Uterus (tissue), 3 donors: ENCODE measurements at regions not wholly inside any gene's neighbourhood (a gene's known extent, or its start where the extent isn't known, plus 50 kb on each side); places are given as distances from the start of the nearest gene placed in this dataset.

Source experiments
- DNase-seq, 2 donors: peaks; one replicate each; pipeline ENCODE4 v3.0.0-alpha.2; 2019 to 2020
- H3K27ac ChIP-seq, 2 donors: fragments of 200-600 bp; sonication (generic); 1 replicate in 1 of 2; 2 replicates in 1 of 2; pipeline ENCODE4 v1.5.1; 2016 to 2018
- H3K27me3 ChIP-seq, 2 donors: fragments of 200-600 bp; sonication (generic); one replicate each; pipeline ENCODE4 v1.5.1; 2018 to 2019; ENCODE audit warnings: control low read depth in 1 of 2
- H3K36me3 ChIP-seq, 2 donors: fragments of 200-600 bp; sonication (generic); one replicate each; pipeline ENCODE4 v1.5.1; 2019; ENCODE audit warnings: control low read depth in 1 of 2
- H3K4me1 ChIP-seq, 2 donors: fragments of 200-600 bp; sonication (generic); one replicate each; pipeline ENCODE4 v1.5.1; 2018 to 2019; ENCODE audit warnings: control low read depth in 1 of 2
- H3K4me3 ChIP-seq, 2 donors: fragments of 200-600 bp; sonication (generic); 1 replicate in 1 of 2; 2 replicates in 1 of 2; pipeline ENCODE4 v1.5.1; 2018 to 2019; ENCODE audit warnings: mild to moderate bottlenecking in 1 of 2
- H3K9me3 ChIP-seq, 2 donors: fragments of 200-600 bp; sonication (generic); one replicate each; pipeline ENCODE4 v1.5.1; 2019; ENCODE audit warnings: control low read depth in 1 of 2
- CTCF ChIP-seq, 4 experiments: fragments of 200-600 bp in 2 of 4; fragments of 450-650 bp in 2 of 4; sonication (generic) in 2 of 4; IDR thresholded peaks; one replicate each; pipeline ENCODE4 v1.5.1; 2016 to 2019; ENCODE audit warnings: antibody characterized with exemption in 4 of 4, mild to moderate bottlenecking in 2 of 4, moderate library complexity in 1 of 4
- POLR2A ChIP-seq, 2 donors: fragments of 450-650 bp; IDR thresholded peaks; one replicate each; pipeline ENCODE4 v1.6.1; 2016; ENCODE audit warnings: antibody characterized with exemption in 2 of 2, mild to moderate bottlenecking in 1 of 2, moderate library complexity in 1 of 2
- intact Hi-C: fragments of 100-400 bp; cut with DNase I; formaldehyde crosslinking; loops from one replicate; pipeline ENCODE4 v1.15.1; 2023; ENCODE audit warnings: low total_unique reads
- donor health status: DM: yes; HTN: yes; CAD: no.

DNA sequence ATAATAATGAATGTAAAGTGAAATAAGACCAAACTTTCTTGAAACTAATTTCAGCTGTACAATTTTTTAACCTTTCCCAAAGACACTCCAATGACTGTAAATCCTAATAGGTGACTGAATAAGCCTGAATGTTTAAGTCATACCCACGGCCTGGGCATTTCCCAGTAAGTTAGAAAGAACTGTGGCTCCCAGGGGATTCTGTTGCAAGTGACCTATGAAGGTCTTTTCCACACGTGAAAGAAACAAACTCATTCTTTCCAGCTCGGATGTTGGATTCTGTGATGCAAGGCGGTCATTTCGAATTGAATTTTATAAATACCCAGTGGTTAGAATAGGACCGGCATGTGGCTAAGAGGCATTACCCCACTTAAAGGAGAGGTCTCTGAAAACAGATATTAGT, 1134.4 kb downstream of the GALC start:
- H3K27me3 ChIP-seq: no peaks in the 10 kb centered on the region
- intact Hi-C loops: no loop called here
- H3K4me3 ChIP-seq: no peak overlapping the region
- no peak for DNase-seq
- no peaks in the 10 kb centered on the region for H3K9me3 ChIP-seq
- H3K27ac ChIP-seq: no peak overlapping the region
- H3K36me3 ChIP-seq: no peaks in the 10 kb centered on the region
- H3K4me1 ChIP-seq: no peaks in the 10 kb centered on the region
- no peak for TF ChIP-seq CTCF (IDR thresholded peaks at IDR 0.05)
- TF ChIP-seq POLR2A (IDR thresholded peaks at IDR 0.05): no peak

DNA sequence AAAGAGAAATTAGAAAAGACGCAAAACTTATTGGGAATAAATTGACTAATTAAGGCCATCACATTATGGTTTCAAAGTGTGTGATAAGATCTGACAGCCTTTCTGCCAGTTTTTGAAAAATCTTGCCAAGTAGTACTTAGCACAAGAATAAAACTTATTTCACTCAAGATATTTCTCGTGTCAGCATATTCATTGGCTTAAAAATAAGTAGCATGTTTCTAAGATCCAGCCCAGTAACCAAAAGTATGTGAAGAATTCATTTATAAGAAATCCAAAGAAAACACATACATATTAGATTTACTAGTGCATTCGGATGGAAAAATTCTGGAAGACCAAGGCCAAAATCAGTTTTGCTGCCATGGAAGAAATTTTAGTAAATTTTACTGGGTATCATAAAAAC, 1135.0 kb downstream of the GALC start:
- H3K9me3 ChIP-seq: no peaks in the 10 kb centered on the region
- no peak for TF ChIP-seq CTCF (IDR thresholded peaks at IDR 0.05)
- TF ChIP-seq POLR2A (IDR thresholded peaks at IDR 0.05): no peak
- H3K4me3 ChIP-seq: no peak overlapping the region
- no peaks in the 10 kb centered on the region for H3K36me3 ChIP-seq
- no peaks in the 10 kb centered on the region for H3K4me1 ChIP-seq
- intact Hi-C loops: no loop called here
- H3K27ac ChIP-seq: no peak overlapping the region
- no peaks in the 10 kb centered on the region for H3K27me3 ChIP-seq
- no peak for DNase-seq

GRCh38 chr14:86852530-86852929, 1140.5 kb downstream of the GALC start:
- intact Hi-C loops: no loop called here
- no peak overlapping the region for H3K4me3 ChIP-seq
- TF ChIP-seq POLR2A (IDR thresholded peaks at IDR 0.05) (no peak), CTCF (IDR thresholded peaks at IDR 0.05) (no peak)

GRCh38 chr14:86847140-86847539, 1145.8 kb downstream of the GALC start:
- no peaks in the 10 kb centered on the region for H3K9me3 ChIP-seq
- intact Hi-C loops: no loop called here
- TF ChIP-seq POLR2A (IDR thresholded peaks at IDR 0.05) (no peak), CTCF (IDR thresholded peaks at IDR 0.05) (no peak)
- H3K27ac ChIP-seq: no peak overlapping the region
- DNase-seq: no peak
- no peak overlapping the region for H3K4me3 ChIP-seq
- no peaks in the 10 kb centered on the region for H3K27me3 ChIP-seq
- H3K36me3 ChIP-seq: no peaks in the 10 kb centered on the region
- no peaks in the 10 kb centered on the region for H3K4me1 ChIP-seq

More at GRCh38 chr14:86852530-86852929, 1140.5 kb downstream of the GALC start:
- H3K4me1 ChIP-seq: no peaks in the 10 kb centered on the region
- no peak for DNase-seq
- no peaks in the 10 kb centered on the region for H3K36me3 ChIP-seq
- no peak overlapping the region for H3K27ac ChIP-seq
- no peaks in the 10 kb centered on the region for H3K27me3 ChIP-seq
- no peaks in the 10 kb centered on the region for H3K9me3 ChIP-seq

- intact Hi-C loops: no loop called here
- no peaks in the 10 kb centered on the region for H3K27me3 ChIP-seq
- no peak for DNase-seq
- H3K4me1 ChIP-seq: no peaks in the 10 kb centered on the region
- TF ChIP-seq CTCF (IDR thresholded peaks at IDR 0.05): no peak
- TF ChIP-seq POLR2A (IDR thresholded peaks at IDR 0.05): no peak
- H3K9me3 ChIP-seq: no peaks in the 10 kb centered on the region
- H3K4me3 ChIP-seq: no peak overlapping the region
- H3K36me3 ChIP-seq: no peaks in the 10 kb centered on the region
- no peak overlapping the region for H3K27ac ChIP-seq
These were observed 1154.6 kb downstream of the GALC start for GRCh38 chr14:86838363-86838762.
